ENCODE measurements at regions not wholly inside any gene's neighbourhood (a gene's known extent, or its start where the extent isn't known, plus 50 kb on each side); places are given as distances from the start of the nearest gene placed in this dataset.

- H3K36me3 ChIP-seq (ENCODE audit: insufficient read depth, low read length, poor library complexity, severe bottlenecking), result no peaks in the 10 kb centered on the region
- H3K9me3 ChIP-seq (ENCODE audit: low read depth, low read length, poor library complexity, severe bottlenecking), result no peaks in the 10 kb centered on the region
- H3K4me1 ChIP-seq (ENCODE audit: insufficient read depth, low read length, poor library complexity, severe bottlenecking), result peaks cover 19% of the 10 kb centered on the region
- no peaks in the 10 kb centered on the region for H3K27me3 ChIP-seq (replicated peaks; ENCODE audit: insufficient read depth, low read depth, low read length, poor library complexity)
- no peak for TF ChIP-seq EZH2 (IDR thresholded peaks at IDR 0.05; ENCODE audit: borderline replicate concordance, low read depth, low read length, poor library complexity, severe bottlenecking)
- TF ChIP-seq CTCF (conservative IDR thresholded peaks at IDR 0.05; ENCODE audit: low read depth, low read length), result no peak
- no peak overlapping the region for H3K4me3 ChIP-seq (ENCODE audit: low read depth, low read length, poor library complexity, severe bottlenecking)
- H3K27ac ChIP-seq (ENCODE audit: low read depth, low read length, poor library complexity, severe bottlenecking), result no peak overlapping the region
- no TSS peak for BruUV-seq (replicated peaks)
- CTCF ChIA-PET, result no interaction called here
- POLR2A ChIA-PET (ENCODE audit: low non-redundant PET), result no interaction called here
- intact Hi-C loops (cut with micrococcal nuclease; ENCODE audit: unreplicated experiment), result no loop called here
- no peak for DNase-seq (ENCODE audit: low spot score)
Measured at GRCh38 chr1:201682964-201683363, 144.0 kb downstream of the NAV1 start.

GRCh38 chr1:201683397-201683796 lies 144.5 kb downstream of the NAV1 start:
- TF ChIP-seq EZH2 (IDR thresholded peaks at IDR 0.05; ENCODE audit: borderline replicate concordance, low read depth, low read length, poor library complexity, severe bottlenecking), result no peak
- no peak for TF ChIP-seq CTCF (conservative IDR thresholded peaks at IDR 0.05; ENCODE audit: low read depth, low read length)
- Histone ChIP-seq H3K4me3 (ENCODE audit: low read depth, low read length, poor library complexity, severe bottlenecking) (no peak overlapping the region), H3K36me3 (ENCODE audit: insufficient read depth, low read length, poor library complexity, severe bottlenecking) (no peaks in the 10 kb centered on the region), H3K4me1 (ENCODE audit: insufficient read depth, low read length, poor library complexity, severe bottlenecking) (peaks cover 16% of the 10 kb centered on the region), H3K27ac (ENCODE audit: low read depth, low read length, poor library complexity, severe bottlenecking) (no peak overlapping the region), H3K27me3 (replicated peaks; ENCODE audit: insufficient read depth, low read depth, low read length, poor library complexity) (no peaks in the 10 kb centered on the region), H3K9me3 (ENCODE audit: low read depth, low read length, poor library complexity, severe bottlenecking) (no peaks in the 10 kb centered on the region)
- intact Hi-C loops (cut with micrococcal nuclease; ENCODE audit: unreplicated experiment), result no loop called here
- no peak for DNase-seq (ENCODE audit: low spot score)
- CTCF ChIA-PET, result no interaction called here
- no TSS peak for BruUV-seq (replicated peaks)
- POLR2A ChIA-PET (ENCODE audit: low non-redundant PET), result no interaction called here

GRCh38 chr1:201685485-201685884 lies 143.5 kb upstream of the IPO9 start:
- POLR2A ChIA-PET (ENCODE audit: low non-redundant PET), result no interaction called here
- TF ChIP-seq EZH2 (IDR thresholded peaks at IDR 0.05; ENCODE audit: borderline replicate concordance, low read depth, low read length, poor library complexity, severe bottlenecking) (no peak), CTCF (conservative IDR thresholded peaks at IDR 0.05; ENCODE audit: low read depth, low read length) (no peak)
- CTCF ChIA-PET, result no interaction called here
- Histone ChIP-seq H3K9me3 (ENCODE audit: low read depth, low read length, poor library complexity, severe bottlenecking) (no peaks in the 10 kb centered on the region), H3K4me3 (ENCODE audit: low read depth, low read length, poor library complexity, severe bottlenecking) (no peak overlapping the region), H3K27me3 (replicated peaks; ENCODE audit: insufficient read depth, low read depth, low read length, poor library complexity) (no peaks in the 10 kb centered on the region), H3K36me3 (ENCODE audit: insufficient read depth, low read length, poor library complexity, severe bottlenecking) (no peaks in the 10 kb centered on the region), H3K4me1 (ENCODE audit: insufficient read depth, low read length, poor library complexity, severe bottlenecking) (peaks cover 8% of the 10 kb centered on the region), H3K27ac (ENCODE audit: low read depth, low read length, poor library complexity, severe bottlenecking) (no peak overlapping the region)
- no TSS peak for BruUV-seq (replicated peaks)
- intact Hi-C loops (cut with micrococcal nuclease; ENCODE audit: unreplicated experiment), result no loop called here
- no peak for DNase-seq (ENCODE audit: low spot score)
